Endothelial cell of umbilical vein (primary cell): ENCODE measurements at regions not wholly inside any gene's neighbourhood (a gene's known extent, or its start where the extent isn't known, plus 50 kb on each side); places are given as distances from the start of the nearest gene placed in this dataset.

Experiments
- BruUV-seq: library from RNA; stranded (reverse); fragments of 400-500 nt; replicated peaks from 2 replicates; lab custom pipeline; 2021; lab: Mats Ljungman, UMichigan
- CTCF ChIA-PET: fragments of 300-600, 350-600 bp; sonication (Branson Sonifier 250); formaldehyde crosslinking; loops from one replicate; lab custom pipeline; 2021; ENCODE audit warnings: antibody characterized with exemption, inconsistent platforms; lab: Charles Lee
- POLR2A ChIA-PET: fragments of 300-600, 350-600 bp; sonication (Branson Sonifier 250); formaldehyde crosslinking; loops from one replicate; lab custom pipeline; 2021; ENCODE audit warnings: antibody characterized with exemption, inconsistent platforms; lab: Charles Lee
- DNase-seq: peaks from one replicate; pipeline ENCODE4 v3.0.0-alpha.2; 2011; ENCODE audit warnings: low read depth, low spot score
- FAIRE-seq: peaks from 2 replicates; lab custom pipeline; 2011; peaks lifted over from hg19 to GRCh38; lab: Jason Lieb, UNC
- H2AFZ ChIP-seq: 2 replicates; pipeline ENCODE4 v1.6.0; 2012; ENCODE audit warnings: low read depth, low read length, control low read depth, inconsistent platforms
- H3K27ac ChIP-seq: 2 replicates; pipeline ENCODE4 v1.5.1; 2011; ENCODE audit warnings: low read depth, mild to moderate bottlenecking, control low read depth, low read length, moderate library complexity; ENCODE audit not compliant: insufficient read depth
- H3K27me3 ChIP-seq, 2 experiments: 2 replicates each; pipeline versions ENCODE4 v1.6.0 to v1.6.1; 2011; ENCODE audit warnings: low read length in 2 of 2, mixed read lengths in 1 of 2; ENCODE audit not compliant: control insufficient read depth in 2 of 2, insufficient read depth in 2 of 2
- H3K36me3 ChIP-seq, 2 experiments: 2 replicates in 1 of 2; 3 replicates in 1 of 2; pipeline ENCODE4 v1.5.1; 2011; ENCODE audit warnings: low read length in 2 of 2, mild to moderate bottlenecking in 1 of 2, moderate library complexity in 1 of 2; ENCODE audit not compliant: control insufficient read depth in 2 of 2, insufficient read depth in 2 of 2; ENCODE audit errors: extremely low read depth in 1 of 2
- H3K4me1 ChIP-seq: 3 replicates; pipeline ENCODE4 v1.5.1; 2011; ENCODE audit warnings: mild to moderate bottlenecking, low read length; ENCODE audit not compliant: control insufficient read depth, insufficient read depth; ENCODE audit errors: extremely low read depth
- H3K4me2 ChIP-seq: 2 replicates; pipeline ENCODE4 v1.6.1; 2011; ENCODE audit warnings: low read length, control low read depth, mixed read lengths; ENCODE audit not compliant: insufficient read depth
- H3K4me3 ChIP-seq, 3 experiments: fragments of 200-600 bp in 1 of 3; sonication (generic), shearing (Covaris generic) in 1 of 3; replicated peaks in 1 of 3; 2 replicates each; pipeline ENCODE4 v1.5.1; 2011 to 2016; ENCODE audit warnings: control low read depth in 3 of 3, low read length in 3 of 3, mild to moderate bottlenecking in 2 of 3, inconsistent platforms in 1 of 3, low read depth in 1 of 3, moderate library complexity in 1 of 3; ENCODE audit not compliant: insufficient read depth in 1 of 3
- H3K79me2 ChIP-seq: 2 replicates; pipeline ENCODE4 v1.6.0; 2012; ENCODE audit warnings: low read length, inconsistent platforms; ENCODE audit not compliant: control insufficient read depth, insufficient read depth
- H3K9ac ChIP-seq: replicated peaks from 2 replicates; pipeline ENCODE3; 2011; ENCODE audit warnings: low read length, control low read depth; ENCODE audit not compliant: insufficient read depth; ENCODE audit errors: extremely low read depth
- H3K9me1 ChIP-seq: replicated peaks from 3 replicates; pipeline ENCODE4 v1.6.0; 2011; ENCODE audit warnings: mild to moderate bottlenecking, low read length; ENCODE audit not compliant: control insufficient read depth, insufficient read depth; ENCODE audit errors: extremely low read depth
- H3K9me3 ChIP-seq: replicated peaks from 2 replicates; pipeline ENCODE4 v1.5.1; 2012; ENCODE audit warnings: low read length, inconsistent platforms; ENCODE audit not compliant: control insufficient read depth, insufficient read depth
- H4K20me1 ChIP-seq: replicated peaks from 2 replicates; pipeline ENCODE3; 2011; ENCODE audit warnings: mild to moderate bottlenecking, low read length; ENCODE audit not compliant: control insufficient read depth, insufficient read depth; ENCODE audit errors: extremely low read depth
- EZH2 ChIP-seq: IDR thresholded peaks from 2 replicates; pipeline ENCODE4 v1.6.1; 2012; ENCODE audit warnings: borderline replicate concordance, low read depth, mild to moderate bottlenecking, moderate library complexity, low read length, inconsistent platforms; ENCODE audit not compliant: severe bottlenecking
- FOS ChIP-seq: IDR thresholded peaks from 2 replicates; pipeline ENCODE4 v1.6.1; 2011; ENCODE audit warnings: mild to moderate bottlenecking, low read length, moderate library complexity, borderline replicate concordance; ENCODE audit not compliant: insufficient read depth
- GATA2 ChIP-seq: IDR thresholded peaks from 2 replicates; pipeline ENCODE4 v1.7.0; 2011; ENCODE audit warnings: low read depth, mild to moderate bottlenecking, moderate library complexity, mixed read lengths, low read length; ENCODE audit not compliant: insufficient read length, insufficient read depth
- JUN ChIP-seq: IDR thresholded peaks from 2 replicates; pipeline ENCODE4 v1.6.1; 2011; ENCODE audit warnings: borderline replicate concordance, low read depth; ENCODE audit not compliant: insufficient read length, insufficient read depth
- MYC ChIP-seq: IDR thresholded peaks from one replicate; pipeline ENCODE4 v1.6.1; 2011; ENCODE audit warnings: mild to moderate bottlenecking, low read depth, low read length
- POLR2A ChIP-seq: IDR thresholded peaks from 2 replicates; pipeline ENCODE4 v1.6.1; 2012; ENCODE audit warnings: low read depth, mild to moderate bottlenecking, control low read depth, low read length
- POLR2AphosphoS5 ChIP-seq: IDR thresholded peaks from 2 replicates; pipeline ENCODE4 v1.6.1; 2012; ENCODE audit warnings: low read depth, mild to moderate bottlenecking, control low read depth, low read length, moderate library complexity; ENCODE audit not compliant: insufficient read depth
- dilution Hi-C: fragments of 300-500 bp; cut with MboI; formaldehyde crosslinking; loops from one replicate; pipeline ENCODE4 v1.15.0; 2019; ENCODE audit warnings: low sequenced_read_pairs; ENCODE audit not compliant: extremely low pct_ligation_motif_present
- intact Hi-C: fragments of 100-400 bp; cut with micrococcal nuclease; formaldehyde crosslinking; loops from one replicate; pipeline ENCODE4 v1.10.0; 2022
- TF ChIP-seq, protein P1 (sequence below): IDR thresholded peaks from 2 replicates; pipeline ENCODE4 v1.6.1; 2011; ENCODE audit not compliant: insufficient read depth, insufficient read length
- TF ChIP-seq, protein P2 (sequence below), 2 donors: IDR thresholded peaks; 1 replicate in 1 of 2; 2 replicates in 1 of 2; pipeline ENCODE4 v1.5.1; 2011; ENCODE audit warnings: low read length in 2 of 2, mild to moderate bottlenecking in 2 of 2, moderate library complexity in 2 of 2, control low read depth in 1 of 2, inconsistent platforms in 1 of 2, low read depth in 1 of 2; ENCODE audit not compliant: insufficient read depth in 1 of 2; ENCODE audit errors: extremely low read depth in 1 of 2

DNA sequence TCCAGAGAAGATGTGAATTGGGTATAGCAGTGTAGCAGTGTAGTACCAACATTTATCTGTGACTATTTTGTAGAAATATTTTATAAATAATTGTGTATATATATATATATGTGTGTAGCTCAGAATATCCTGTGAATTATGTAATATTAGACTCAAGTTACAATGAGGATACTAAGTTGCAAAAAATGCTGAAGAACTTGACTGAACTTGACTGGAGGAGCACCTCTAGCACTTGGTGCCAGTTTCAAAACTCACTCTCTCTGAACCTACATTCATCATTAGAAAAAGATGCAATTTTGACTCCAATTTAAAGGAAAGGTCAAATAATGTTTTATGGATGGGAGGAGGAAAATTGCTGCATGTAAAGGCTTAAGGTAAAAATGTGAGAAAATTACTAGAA lies 285.7 kb upstream of the LMO3 start:
- no peak for FAIRE-seq
- Histone ChIP-seq H2AFZ (no peak overlapping the region), H3K27ac (no peak overlapping the region), H3K4me1 (no peaks in the 10 kb centered on the region), H3K9me1 (no peaks in the 10 kb centered on the region), H3K9ac (no peak overlapping the region), H3K79me2 (no peaks in the 10 kb centered on the region), H3K36me3 (no peaks in the 10 kb centered on the region), H4K20me1 (no peaks in the 10 kb centered on the region), H3K27me3 (no peaks in the 10 kb centered on the region), H3K4me3 (no peak overlapping the region), H3K4me2 (no peak overlapping the region), H3K9me3 (peaks cover 2% of the 10 kb centered on the region)
- no peak for DNase-seq
- TF ChIP-seq GATA2 (no peak), POLR2A (no peak), POLR2AphosphoS5 (no peak), JUN (no peak), EZH2 (no peak), FOS (no peak), MYC (no peak)
- TF ChIP-seq, protein P1, sequence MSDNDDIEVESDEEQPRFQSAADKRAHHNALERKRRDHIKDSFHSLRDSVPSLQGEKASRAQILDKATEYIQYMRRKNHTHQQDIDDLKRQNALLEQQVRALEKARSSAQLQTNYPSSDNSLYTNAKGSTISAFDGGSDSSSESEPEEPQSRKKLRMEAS, result no peak
- TF ChIP-seq, protein P2, sequence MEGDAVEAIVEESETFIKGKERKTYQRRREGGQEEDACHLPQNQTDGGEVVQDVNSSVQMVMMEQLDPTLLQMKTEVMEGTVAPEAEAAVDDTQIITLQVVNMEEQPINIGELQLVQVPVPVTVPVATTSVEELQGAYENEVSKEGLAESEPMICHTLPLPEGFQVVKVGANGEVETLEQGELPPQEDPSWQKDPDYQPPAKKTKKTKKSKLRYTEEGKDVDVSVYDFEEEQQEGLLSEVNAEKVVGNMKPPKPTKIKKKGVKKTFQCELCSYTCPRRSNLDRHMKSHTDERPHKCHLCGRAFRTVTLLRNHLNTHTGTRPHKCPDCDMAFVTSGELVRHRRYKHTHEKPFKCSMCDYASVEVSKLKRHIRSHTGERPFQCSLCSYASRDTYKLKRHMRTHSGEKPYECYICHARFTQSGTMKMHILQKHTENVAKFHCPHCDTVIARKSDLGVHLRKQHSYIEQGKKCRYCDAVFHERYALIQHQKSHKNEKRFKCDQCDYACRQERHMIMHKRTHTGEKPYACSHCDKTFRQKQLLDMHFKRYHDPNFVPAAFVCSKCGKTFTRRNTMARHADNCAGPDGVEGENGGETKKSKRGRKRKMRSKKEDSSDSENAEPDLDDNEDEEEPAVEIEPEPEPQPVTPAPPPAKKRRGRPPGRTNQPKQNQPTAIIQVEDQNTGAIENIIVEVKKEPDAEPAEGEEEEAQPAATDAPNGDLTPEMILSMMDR (IDR thresholded peaks at IDR 0.05; ENCODE audit: extremely low read depth in 1 of 2, insufficient read depth in 1 of 2, low read depth in 1 of 2, low read length in 2 of 2), result no peak
- BruUV-seq, result no TSS peak
- intact Hi-C loops, result no loop called here
- CTCF ChIA-PET, result no interaction called here
- POLR2A ChIA-PET, result no interaction called here
- dilution Hi-C loops, result no loop called here
